OCI-LY3 (cell line): ENCODE measurements at regions not wholly inside any gene's neighbourhood (a gene's known extent, or its start where the extent isn't known, plus 50 kb on each side); places are given as distances from the start of the nearest gene placed in this dataset.

Source experiments
- H2AFZ ChIP-seq: fragments of 200-600, 300-600 bp; shearing (Covaris generic); 2 replicates; pipeline ENCODE4 v1.6.0; 2014; ENCODE audit warnings: antibody characterized with exemption, low read depth, low read length
- H3K27ac ChIP-seq: fragments of 200-600, 300-600 bp; sonication (generic); 2 replicates; pipeline ENCODE4 v1.5.1; 2014; ENCODE audit warnings: mild to moderate bottlenecking, low read length, moderate library complexity, mixed read lengths
- H3K27me3 ChIP-seq: fragments of 200-600, 300-600 bp; sonication (generic); 2 replicates; pipeline ENCODE4 v1.6.1; 2014; ENCODE audit warnings: low read depth, low read length, mixed read lengths
- H3K36me3 ChIP-seq: fragments of 200-600, 300-600 bp; sonication (generic); replicated peaks from 2 replicates; pipeline ENCODE3; 2014; ENCODE audit warnings: low read depth, low read length, mixed read lengths
- H3K4me1 ChIP-seq: fragments of 300-600, 200-600 bp; sonication (generic); 2 replicates; pipeline ENCODE4 v1.6.1; 2014; ENCODE audit warnings: low read length, mixed read lengths
- H3K4me2 ChIP-seq: fragments of 200-600, 300-600 bp; sonication (generic); 2 replicates; pipeline ENCODE4 v1.6.1; 2014; ENCODE audit warnings: low read length, mixed read lengths
- H3K4me3 ChIP-seq: fragments of 300-600, 200-600 bp; sonication (generic); 2 replicates; pipeline ENCODE4 v1.5.1; 2014; ENCODE audit warnings: antibody characterized with exemption, mild to moderate bottlenecking, low read length, moderate library complexity
- H3K79me2 ChIP-seq: fragments of 300-600, 200-600 bp; shearing (Covaris generic); 2 replicates; pipeline ENCODE4 v1.6.1; 2014; ENCODE audit warnings: mild to moderate bottlenecking, low read length, mixed read lengths
- H3K9ac ChIP-seq: fragments of 300-600, 200-600 bp; shearing (Covaris generic); 2 replicates; pipeline ENCODE4 v1.6.0; 2014; ENCODE audit warnings: mild to moderate bottlenecking, low read length, moderate library complexity
- H3K9me3 ChIP-seq: fragments of 200-600, 300-600 bp; shearing (Covaris generic); 2 replicates; pipeline ENCODE4 v1.6.1; 2014; ENCODE audit warnings: low read length, mixed read lengths; ENCODE audit not compliant: insufficient read depth
- H4K20me1 ChIP-seq: fragments of 200-600, 300-600 bp; sonication (generic); 2 replicates; pipeline ENCODE4 v1.6.1; 2016; ENCODE audit warnings: low read length, mixed read lengths; ENCODE audit not compliant: insufficient read depth
- CTCF ChIP-seq: fragments of 200-600, 300-600 bp; sonication (generic); IDR thresholded peaks from 2 replicates; pipeline ENCODE4 v1.5.1; 2014; ENCODE audit warnings: antibody characterized with exemption, low read length, low read depth
- EZH2phosphoT487 ChIP-seq: fragments of 200-600 bp; shearing (Covaris generic); IDR thresholded peaks from 2 replicates; pipeline ENCODE4 v1.6.1; 2018; ENCODE audit warnings: antibody characterized with exemption, mixed run types, low read depth

- Histone ChIP-seq H3K27ac (no peak overlapping the region), H3K9ac (no peak overlapping the region), H4K20me1 (no peaks in the 10 kb centered on the region), H3K4me2 (no peak overlapping the region), H3K79me2 (no peaks in the 10 kb centered on the region), H3K9me3 (no peaks in the 10 kb centered on the region), H3K4me3 (no peak overlapping the region), H3K4me1 (no peaks in the 10 kb centered on the region), H3K36me3 (no peaks in the 10 kb centered on the region), H3K27me3 (no peaks in the 10 kb centered on the region), H2AFZ (no peak overlapping the region)
- TF ChIP-seq EZH2phosphoT487: no peak
These were observed 246.3 kb upstream of the VWC2 start for GRCh38 chr7:49527182-49527581.

GRCh38 chr7:49530481-49530880, 243.0 kb upstream of the VWC2 start:
- no peak overlapping the region for H3K4me3 ChIP-seq
- no peaks in the 10 kb centered on the region for H4K20me1 ChIP-seq
- no peaks in the 10 kb centered on the region for H3K9me3 ChIP-seq
- TF ChIP-seq EZH2phosphoT487 (no peak), CTCF (no peak)
- no peaks in the 10 kb centered on the region for H3K36me3 ChIP-seq
- H3K27me3 ChIP-seq: no peaks in the 10 kb centered on the region
- no peak overlapping the region for H2AFZ ChIP-seq
- no peak overlapping the region for H3K4me2 ChIP-seq
- no peaks in the 10 kb centered on the region for H3K4me1 ChIP-seq
- no peak overlapping the region for H3K9ac ChIP-seq
- no peaks in the 10 kb centered on the region for H3K79me2 ChIP-seq
- no peak overlapping the region for H3K27ac ChIP-seq

- Histone ChIP-seq H3K27me3 (no peaks in the 10 kb centered on the region), H2AFZ (no peak overlapping the region), H3K4me2 (no peak overlapping the region), H3K27ac (no peak overlapping the region), H3K36me3 (no peaks in the 10 kb centered on the region), H3K9ac (no peak overlapping the region), H3K79me2 (no peaks in the 10 kb centered on the region), H4K20me1 (no peaks in the 10 kb centered on the region), H3K4me3 (no peak overlapping the region), H3K4me1 (no peaks in the 10 kb centered on the region), H3K9me3 (no peaks in the 10 kb centered on the region)
- TF ChIP-seq CTCF (no peak), EZH2phosphoT487 (no peak)
These were observed 209.6 kb upstream of the VWC2 start for GRCh38 chr7:49563693-49564378.

- no peak for TF ChIP-seq EZH2phosphoT487
- no peak for TF ChIP-seq CTCF
- no peak overlapping the region for H3K4me2 ChIP-seq
- no peak overlapping the region for H3K9ac ChIP-seq
- no peaks in the 10 kb centered on the region for H3K4me1 ChIP-seq
- H3K79me2 ChIP-seq: no peaks in the 10 kb centered on the region
- H3K9me3 ChIP-seq: no peaks in the 10 kb centered on the region
- H3K27me3 ChIP-seq: no peaks in the 10 kb centered on the region
- H3K4me3 ChIP-seq: no peak overlapping the region
- no peak overlapping the region for H2AFZ ChIP-seq
- H3K27ac ChIP-seq: no peak overlapping the region
- H3K36me3 ChIP-seq: no peaks in the 10 kb centered on the region
- no peaks in the 10 kb centered on the region for H4K20me1 ChIP-seq
These were observed 209.1 kb upstream of the VWC2 start for GRCh38 chr7:49564379-49564714.

GRCh38 chr7:49577576-49577975, 195.9 kb upstream of the VWC2 start:
- H3K27ac ChIP-seq: no peak overlapping the region

More at GRCh38 chr7:49577576-49577975, 195.9 kb upstream of the VWC2 start:
- no peaks in the 10 kb centered on the region for H3K9me3 ChIP-seq
- H3K4me2 ChIP-seq: no peak overlapping the region
- TF ChIP-seq EZH2phosphoT487: no peak
- no peak for TF ChIP-seq CTCF
- H2AFZ ChIP-seq: no peak overlapping the region
- no peak overlapping the region for H3K4me3 ChIP-seq
- H3K27me3 ChIP-seq: no peaks in the 10 kb centered on the region
- H4K20me1 ChIP-seq: no peaks in the 10 kb centered on the region
- H3K4me1 ChIP-seq: peaks cover 16% of the 10 kb centered on the region
- no peak overlapping the region for H3K9ac ChIP-seq
- no peaks in the 10 kb centered on the region for H3K36me3 ChIP-seq
- H3K79me2 ChIP-seq: no peaks in the 10 kb centered on the region
